ENCODE measurements at regions not wholly inside any gene's neighbourhood (a gene's known extent, or its start where the extent isn't known, plus 50 kb on each side); places are given as distances from the start of the nearest gene placed in this dataset.

GRCh38 chr4:128718768-128719167, 90.7 kb upstream of the JADE1 start:
- no peak for DNase-seq (ENCODE audit: low spot score in 2 of 2)
- no peak for TF ChIP-seq CTCF (IDR thresholded peaks at IDR 0.05)
- TF ChIP-seq POLR2A (IDR thresholded peaks at IDR 0.05), result no peak
- intact Hi-C loops (cut with DNase I; ENCODE audit: low total_unique reads), result no loop called here
- H3K4me3 ChIP-seq (ENCODE audit: low read depth, poor library complexity, severe bottlenecking), result no peak overlapping the region
- WGBS, 2 donors, result 71 to 87% methylated on average over 1 of the region's 1 CpG

GRCh38 chr4:128716338-128716737, 93.2 kb upstream of the JADE1 start:
- 38 to 44% methylated on average over 4 of the region's 4 CpGs for WGBS, 2 donors
- no peak for TF ChIP-seq POLR2A (IDR thresholded peaks at IDR 0.05)
- no peak for TF ChIP-seq CTCF (IDR thresholded peaks at IDR 0.05)
- no peak for DNase-seq (ENCODE audit: low spot score in 2 of 2)
- no peak overlapping the region for H3K4me3 ChIP-seq (ENCODE audit: low read depth, poor library complexity, severe bottlenecking)
- intact Hi-C loops (cut with DNase I; ENCODE audit: low total_unique reads), result no loop called here

- DNase-seq (ENCODE audit: low spot score in 2 of 2), result no peak
- H3K4me3 ChIP-seq (ENCODE audit: low read depth, poor library complexity, severe bottlenecking), result no peak overlapping the region
- WGBS, 2 donors, result 77 to 80% methylated on average over 5 of the region's 5 CpGs
- intact Hi-C loops (cut with DNase I; ENCODE audit: low total_unique reads), result no loop called here
- TF ChIP-seq POLR2A (IDR thresholded peaks at IDR 0.05) (no peak), CTCF (IDR thresholded peaks at IDR 0.05) (no peak)
Measured at GRCh38 chr4:128715616-128716015, 93.9 kb upstream of the JADE1 start.

GRCh38 chr4:128711361-128711760, 98.1 kb upstream of the JADE1 start:
- WGBS, 2 donors, result 73 to 78% methylated on average over 1 of the region's 1 CpG
- intact Hi-C loops (cut with DNase I; ENCODE audit: low total_unique reads), result no loop called here
- no peak for DNase-seq (ENCODE audit: low spot score in 2 of 2)
- TF ChIP-seq CTCF (IDR thresholded peaks at IDR 0.05), result no peak
- TF ChIP-seq POLR2A (IDR thresholded peaks at IDR 0.05), result no peak
- no peak overlapping the region for H3K4me3 ChIP-seq (ENCODE audit: low read depth, poor library complexity, severe bottlenecking)

- TF ChIP-seq CTCF (IDR thresholded peaks at IDR 0.05) (no peak), POLR2A (IDR thresholded peaks at IDR 0.05) (no peak)
- no peak for DNase-seq (ENCODE audit: low spot score in 2 of 2)
- H3K4me3 ChIP-seq (ENCODE audit: low read depth, poor library complexity, severe bottlenecking), result no peak overlapping the region
- WGBS, 2 donors, result 40 to 60% methylated on average over 4 of the region's 4 CpGs
- intact Hi-C loops (cut with DNase I; ENCODE audit: low total_unique reads), result no loop called here
Measured at GRCh38 chr4:128709268-128709667, 100.2 kb upstream of the JADE1 start.

GRCh38 chr4:128707864-128708263, 101.6 kb upstream of the JADE1 start:
- no peak overlapping the region for H3K4me3 ChIP-seq (ENCODE audit: low read depth, poor library complexity, severe bottlenecking)
- 32 to 35% methylated on average over 6 of the region's 6 CpGs for WGBS, 2 donors
- intact Hi-C loops (cut with DNase I; ENCODE audit: low total_unique reads), result no loop called here
- DNase-seq (ENCODE audit: low spot score in 2 of 2), result no peak
- TF ChIP-seq CTCF (IDR thresholded peaks at IDR 0.05), result no peak
- no peak for TF ChIP-seq POLR2A (IDR thresholded peaks at IDR 0.05)

Measured in lower leg skin (tissue), 4 donors.